ENCODE measurements at regions not wholly inside any gene's neighbourhood (a gene's known extent, or its start where the extent isn't known, plus 50 kb on each side); places are given as distances from the start of the nearest gene placed in this dataset.

DNA sequence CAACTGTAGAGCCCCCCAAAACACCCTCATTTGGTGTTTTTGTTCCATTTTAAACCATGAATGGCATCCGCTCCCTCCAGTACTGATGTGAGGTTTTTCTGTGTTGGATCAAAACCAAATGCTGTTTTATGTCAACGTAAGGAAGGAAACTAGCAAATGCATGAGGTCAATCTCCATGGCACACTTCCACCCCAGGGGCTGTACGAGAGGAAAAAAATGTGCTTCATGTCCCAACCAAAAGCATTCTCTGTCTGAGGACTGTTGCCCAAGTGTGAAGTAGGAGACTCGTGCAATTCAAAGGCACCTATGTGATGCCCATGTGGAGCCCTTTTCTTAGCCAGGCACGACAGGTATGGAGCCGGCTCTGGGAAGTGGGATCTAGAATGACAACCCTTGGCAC, 180.3 kb upstream of the MKI67 start:
- Mint-ChIP-seq H3K27me3 (ENCODE audit: low read depth) (peaks cover 6% of the 10 kb centered on the region), H3K4me1 (peaks cover 9% of the 10 kb centered on the region), H3K27ac (ENCODE audit: unreplicated experiment) (no peak overlapping the region), H3K9me3 (peaks cover 10% of the 10 kb centered on the region), H3K4me3 (no peak overlapping the region), H3K36me3 (ENCODE audit: low read depth) (no peaks in the 10 kb centered on the region)
- DNase-seq (ENCODE audit: low read depth, low spot score): no peak
- TF ChIP-seq, protein P1, sequence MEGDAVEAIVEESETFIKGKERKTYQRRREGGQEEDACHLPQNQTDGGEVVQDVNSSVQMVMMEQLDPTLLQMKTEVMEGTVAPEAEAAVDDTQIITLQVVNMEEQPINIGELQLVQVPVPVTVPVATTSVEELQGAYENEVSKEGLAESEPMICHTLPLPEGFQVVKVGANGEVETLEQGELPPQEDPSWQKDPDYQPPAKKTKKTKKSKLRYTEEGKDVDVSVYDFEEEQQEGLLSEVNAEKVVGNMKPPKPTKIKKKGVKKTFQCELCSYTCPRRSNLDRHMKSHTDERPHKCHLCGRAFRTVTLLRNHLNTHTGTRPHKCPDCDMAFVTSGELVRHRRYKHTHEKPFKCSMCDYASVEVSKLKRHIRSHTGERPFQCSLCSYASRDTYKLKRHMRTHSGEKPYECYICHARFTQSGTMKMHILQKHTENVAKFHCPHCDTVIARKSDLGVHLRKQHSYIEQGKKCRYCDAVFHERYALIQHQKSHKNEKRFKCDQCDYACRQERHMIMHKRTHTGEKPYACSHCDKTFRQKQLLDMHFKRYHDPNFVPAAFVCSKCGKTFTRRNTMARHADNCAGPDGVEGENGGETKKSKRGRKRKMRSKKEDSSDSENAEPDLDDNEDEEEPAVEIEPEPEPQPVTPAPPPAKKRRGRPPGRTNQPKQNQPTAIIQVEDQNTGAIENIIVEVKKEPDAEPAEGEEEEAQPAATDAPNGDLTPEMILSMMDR (conservative IDR thresholded peaks at IDR 0.05): no peak

DNA sequence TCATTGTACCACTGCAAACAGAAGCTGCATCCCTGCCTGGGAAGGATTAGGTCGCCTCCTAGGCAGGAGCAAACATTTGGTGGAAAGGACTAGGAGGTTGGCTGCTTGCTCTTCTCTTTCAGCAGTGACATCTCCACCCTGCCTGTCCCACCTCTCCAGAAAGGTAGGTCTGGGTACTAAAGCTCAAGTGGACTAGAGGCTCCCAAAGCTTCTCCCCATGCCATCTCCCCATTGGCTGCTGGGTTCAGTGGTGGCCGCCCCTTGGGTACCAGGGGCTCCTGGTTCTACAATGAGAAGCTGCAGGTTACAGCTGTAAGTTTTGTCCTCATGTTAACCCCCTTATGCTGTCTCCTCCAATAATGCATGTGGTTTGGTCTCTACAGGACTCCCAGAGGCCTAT, 180.7 kb upstream of the MKI67 start:
- H3K4me1 Mint-ChIP-seq: peaks cover 13% of the 10 kb centered on the region

GRCh38 chr10:128307820-128308219, 181.6 kb upstream of the MKI67 start:
- peaks cover 8% of the 10 kb centered on the region for H3K9me3 Mint-ChIP-seq
- H3K36me3 Mint-ChIP-seq (ENCODE audit: low read depth): no peaks in the 10 kb centered on the region
- TF ChIP-seq, protein P1 (conservative IDR thresholded peaks at IDR 0.05): no peak
- H3K27ac Mint-ChIP-seq (ENCODE audit: unreplicated experiment): no peak overlapping the region
- no peak for DNase-seq (ENCODE audit: low read depth, low spot score)
- peaks cover 6% of the 10 kb centered on the region for H3K27me3 Mint-ChIP-seq (ENCODE audit: low read depth)
- peaks cover 17% of the 10 kb centered on the region for H3K4me1 Mint-ChIP-seq
- no peak overlapping the region for H3K4me3 Mint-ChIP-seq

More for the DNA sequence above, 180.7 kb upstream of the MKI67 start:
- no peak overlapping the region for H3K27ac Mint-ChIP-seq (ENCODE audit: unreplicated experiment)
- no peak overlapping the region for H3K4me3 Mint-ChIP-seq
- H3K27me3 Mint-ChIP-seq (ENCODE audit: low read depth): peaks cover 6% of the 10 kb centered on the region
- TF ChIP-seq, protein P1 (conservative IDR thresholded peaks at IDR 0.05): no peak
- no peaks in the 10 kb centered on the region for H3K36me3 Mint-ChIP-seq (ENCODE audit: low read depth)
- peaks cover 8% of the 10 kb centered on the region for H3K9me3 Mint-ChIP-seq
- DNase-seq (ENCODE audit: low read depth, low spot score): no peak

- Mint-ChIP-seq H3K4me3 (no peak overlapping the region), H3K27me3 (ENCODE audit: low read depth) (peaks cover 3% of the 10 kb centered on the region), H3K36me3 (ENCODE audit: low read depth) (no peaks in the 10 kb centered on the region), H3K4me1 (peaks cover 21% of the 10 kb centered on the region), H3K27ac (ENCODE audit: unreplicated experiment) (no peak overlapping the region), H3K9me3 (no peaks in the 10 kb centered on the region)
- TF ChIP-seq, protein P1 (conservative IDR thresholded peaks at IDR 0.05): no peak
- DNase-seq (ENCODE audit: low read depth, low spot score): no peak
Observed at GRCh38 chr10:128310971-128311658, 184.9 kb upstream of the MKI67 start.

DNA sequence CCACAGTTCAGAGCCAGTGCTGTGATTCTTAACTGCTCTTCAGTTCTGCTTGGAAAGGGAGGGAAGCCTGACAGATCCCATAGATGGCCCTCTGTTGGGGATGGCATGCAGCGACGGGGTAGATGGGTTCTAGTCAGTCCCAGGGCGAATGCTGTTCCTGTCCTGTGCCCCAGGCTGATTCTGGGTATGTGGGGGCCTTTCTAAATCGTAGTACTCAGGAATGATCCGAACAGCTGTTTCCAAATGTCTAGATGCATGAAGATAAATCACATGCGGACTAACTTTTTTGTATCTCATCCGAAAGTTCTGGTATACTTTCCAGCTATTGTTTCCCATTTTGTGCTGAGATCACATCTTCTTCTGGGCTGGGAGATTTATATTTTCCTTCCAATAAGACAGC, 186.0 kb upstream of the MKI67 start:
- Mint-ChIP-seq H3K9me3 (no peaks in the 10 kb centered on the region), H3K36me3 (ENCODE audit: low read depth) (no peaks in the 10 kb centered on the region), H3K27me3 (ENCODE audit: low read depth) (peaks cover 3% of the 10 kb centered on the region), H3K4me1 (peaks cover 21% of the 10 kb centered on the region), H3K27ac (ENCODE audit: unreplicated experiment) (no peak overlapping the region), H3K4me3 (no peak overlapping the region)
- DNase-seq (ENCODE audit: low read depth, low spot score): no peak
- TF ChIP-seq, protein P1 (conservative IDR thresholded peaks at IDR 0.05): no peak

Data from neural crest cell (in vitro differentiated cells).